A549 (cell line): ENCODE measurements at regions not wholly inside any gene's neighbourhood (a gene's known extent, or its start where the extent isn't known, plus 50 kb on each side); places are given as distances from the start of the nearest gene placed in this dataset.

Experiments
- ATAC-seq, 2 experiments: fragments of 200-7000 bp in 1 of 2; fragments of >200 bp in 1 of 2; cut with Nextera tagmentation in 1 of 2; cut with Tn5 transposase in 1 of 2; 3 replicates each; pipeline versions ENCODE4 v1.8.0 to v1.9.1; 2018 to 2020; ENCODE audit warnings: mild to moderate bottlenecking in 1 of 2, moderate library complexity in 1 of 2
- CTCF ChIA-PET: fragments of 300-600 bp; sonication (Branson Sonifier 250); formaldehyde crosslinking; extraction: SDS; loops from one replicate; lab custom pipeline; 2021; ENCODE audit warnings: antibody characterized with exemption, inconsistent platforms; lab: Yijun Ruan, JAX
- POLR2A ChIA-PET: fragments of 350-600 bp; formaldehyde crosslinking; extraction: SDS; loops from one replicate; lab custom pipeline; 2021; ENCODE audit warnings: antibody characterized with exemption, inconsistent platforms; lab: Yijun Ruan, JAX
- DNase-seq, 2 experiments: peaks; one replicate each; pipeline versions ENCODE4 v3.0.0 to v3.0.0-alpha.2; 2011 to 2016; ENCODE audit warnings: low read depth in 1 of 2, low spot score in 1 of 2
- FAIRE-seq: peaks from 2 replicates; lab custom pipeline; 2011; peaks lifted over from hg19 to GRCh38; lab: Jason Lieb, UNC
- H3K27ac ChIP-seq, 2 experiments: fragments of >200 bp; sonication (Bioruptor Twin); formaldehyde crosslinking; 3 replicates each; pipeline ENCODE4 v1.5.1; 2016 to 2017
- H3K4me1 ChIP-seq: fragments of >200 bp; sonication (Bioruptor Twin); formaldehyde crosslinking; 3 replicates; pipeline ENCODE4 v1.6.1; 2016
- H3K4me2 ChIP-seq: fragments of >200 bp; sonication (Bioruptor Twin); formaldehyde crosslinking; 3 replicates; pipeline ENCODE4 v1.6.1; 2016
- H3K4me3 ChIP-seq: fragments of >200 bp; sonication (Bioruptor Twin); formaldehyde crosslinking; 3 replicates; pipeline ENCODE4 v1.5.1; 2016
- H3K9me3 ChIP-seq: fragments of >200 bp; sonication (Bioruptor Twin); formaldehyde crosslinking; 3 replicates; pipeline ENCODE4 v1.6.1; 2016
- CBX8 ChIP-seq: fragments of 200-600 bp; sonication (generic); IDR thresholded peaks from 2 replicates; pipeline ENCODE4 v1.6.1; 2016
- CEBPB ChIP-seq, 2 experiments: fragments of >200 bp in 1 of 2; sonication (Bioruptor Twin) in 1 of 2; formaldehyde crosslinking in 1 of 2; IDR thresholded peaks; 2 replicates each; pipeline ENCODE4 v1.6.1; 2012 to 2016
- CHD2 ChIP-seq: fragments of 150-350 bp; IDR thresholded peaks from 2 replicates; pipeline ENCODE4 v1.6.1; 2014; ENCODE audit warnings: low read length; ENCODE audit not compliant: partially characterized antibody
- CTCF ChIP-seq: fragments of >200 bp; sonication (Bioruptor Twin); formaldehyde crosslinking; IDR thresholded peaks from 3 replicates; pipeline ENCODE4 v1.5.1; 2016
- EHF ChIP-seq: fragments of 250-450 bp; sonication (Bioruptor Pico); IDR thresholded peaks from 2 replicates; pipeline ENCODE4 v1.5.0; 2020; ENCODE audit warnings: mild to moderate bottlenecking
- ESRRA ChIP-seq: fragments of 150-350 bp; IDR thresholded peaks from 2 replicates; pipeline ENCODE4 v1.6.1; 2014; ENCODE audit warnings: mild to moderate bottlenecking, low read length, borderline replicate concordance
- FOSB ChIP-seq: fragments of 250-450 bp; sonication (Bioruptor Pico); IDR thresholded peaks from 2 replicates; pipeline ENCODE4 v1.5.0; 2020; ENCODE audit warnings: mild to moderate bottlenecking, moderate library complexity
- HDAC2 ChIP-seq: fragments of 200-600 bp; sonication (generic); IDR thresholded peaks from 2 replicates; pipeline ENCODE4 v1.6.1; 2016
- HEYL ChIP-seq: fragments of 250-450 bp; sonication (Bioruptor Pico); IDR thresholded peaks from 2 replicates; pipeline ENCODE4 v1.8.0; 2021; ENCODE audit warnings: mild to moderate bottlenecking, moderate library complexity
- HOXA7 ChIP-seq: fragments of 250-450 bp; sonication (Bioruptor Pico); IDR thresholded peaks from 2 replicates; pipeline ENCODE4 v1.5.0; 2020; ENCODE audit warnings: mild to moderate bottlenecking, moderate library complexity
- HOXB13 ChIP-seq: fragments of 250-450 bp; sonication (Bioruptor Pico); IDR thresholded peaks from 2 replicates; pipeline ENCODE4 v1.5.0; 2020; ENCODE audit warnings: low read depth, mild to moderate bottlenecking, moderate library complexity
- HOXB5 ChIP-seq: fragments of 250-450 bp; sonication (Bioruptor Pico); IDR thresholded peaks from 2 replicates; pipeline ENCODE4 v1.5.0; 2020; ENCODE audit warnings: mild to moderate bottlenecking, moderate library complexity
- MAFK ChIP-seq: fragments of 450-650 bp; IDR thresholded peaks from 2 replicates; pipeline ENCODE4 v1.6.1; 2014; ENCODE audit not compliant: partially characterized antibody
- NPAS2 ChIP-seq: fragments of 250-450 bp; sonication (Bioruptor Pico); IDR thresholded peaks from 2 replicates; pipeline ENCODE4 v1.8.0; 2022; ENCODE audit warnings: mild to moderate bottlenecking, moderate library complexity, borderline replicate concordance
- PHF8 ChIP-seq: fragments of 200-600 bp; sonication (generic); IDR thresholded peaks from 2 replicates; pipeline ENCODE4 v1.6.1; 2016; ENCODE audit warnings: low read depth, mild to moderate bottlenecking, antibody characterized with exemption, moderate library complexity, borderline replicate concordance
- POLR2AphosphoS2 ChIP-seq: conservative IDR thresholded peaks from 2 replicates; pipeline ENCODE4 v1.6.1; 2012; ENCODE audit warnings: low read length, improper control_type of control experiment, inconsistent platforms
- RARB ChIP-seq: fragments of 250-450 bp; sonication (Bioruptor Pico); IDR thresholded peaks from 2 replicates; pipeline ENCODE4 v1.8.0; 2021; ENCODE audit warnings: mild to moderate bottlenecking, moderate library complexity
- SMC3 ChIP-seq: fragments of >200 bp; sonication (Bioruptor Twin); formaldehyde crosslinking; IDR thresholded peaks from 3 replicates; pipeline ENCODE4 v1.6.1; 2018; ENCODE audit warnings: inconsistent platforms
- TFCP2L1 ChIP-seq: fragments of 250-450 bp; sonication (Bioruptor Pico); IDR thresholded peaks from 2 replicates; pipeline ENCODE4 v1.5.0; 2021; ENCODE audit warnings: mild to moderate bottlenecking
- WGBS: methylation state at CpG from one replicate; pipeline ENCODE4 v1.1.6; 2017; ENCODE audit errors: missing lambda C conversion rate; 5-methylcytosine and 5-hydroxymethylcytosine counted together
- TF ChIP-seq, protein P1 (sequence below): fragments of >200 bp; sonication (Bioruptor Twin); formaldehyde crosslinking; IDR thresholded peaks from 2 replicates; pipeline ENCODE4 v1.6.1; 2016

DNA sequence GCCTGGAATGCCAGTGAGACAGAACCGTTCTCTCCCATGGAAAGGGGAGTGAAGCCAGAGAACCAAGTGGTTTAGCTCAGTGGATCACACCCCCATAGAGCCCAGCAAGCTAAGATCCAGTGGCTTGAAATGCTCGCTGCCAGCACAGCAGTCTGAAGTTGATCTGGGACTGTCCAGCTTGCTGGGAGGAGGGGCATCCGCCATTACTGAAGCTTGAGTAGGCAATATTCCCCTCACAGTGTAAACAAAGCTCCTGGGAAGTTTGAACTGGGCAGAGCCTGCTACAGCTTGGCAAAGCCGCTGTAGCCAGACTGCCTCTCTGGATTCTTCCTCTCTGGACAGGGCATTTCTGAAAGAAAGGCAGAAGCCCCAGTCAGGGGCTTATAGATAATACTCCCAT lies 374.3 kb upstream of the DCN start:
- no peak overlapping the region for H3K27ac ChIP-seq
- DNase-seq (no peak), ATAC-seq (no peak), FAIRE-seq (no peak)
- ChIA-PET POLR2A (no interaction called here), CTCF (interaction anchor here (1.8 kb wide), 1 partner anchor 21 kb away, joined by 5 read pairs; no protein-coding TSS in a partner anchor)
- TF ChIP-seq POLR2AphosphoS2 (no peak), CBX8 (no peak), EHF (CRISPR knock-in tag) (no peak), MAFK (no peak), HEYL (no peak), SMC3 (no peak), HOXB13 (CRISPR knock-in tag) (no peak), HDAC2 (no peak), HOXA7 (CRISPR knock-in tag) (no peak), CHD2 (no peak), CTCF (no peak)
- 37% methylated on average over 4 of the region's 4 CpGs for WGBS
- H3K4me2 ChIP-seq, result no peak overlapping the region
- no peaks in the 10 kb centered on the region; the same call in 2 of the 3 replicates for H3K9me3 ChIP-seq
- H3K4me1 ChIP-seq, result no peaks in the 10 kb centered on the region
- H3K4me3 ChIP-seq, result no peak overlapping the region

- Histone ChIP-seq H3K27ac (no peak overlapping the region), H3K4me1 (no peaks in the 10 kb centered on the region), H3K9me3 (no peaks in the 10 kb centered on the region; the same call in 2 of the 3 replicates), H3K4me2 (no peak overlapping the region), H3K4me3 (no peak overlapping the region)
- no peak for ATAC-seq
- no peak for DNase-seq
- 52% methylated on average over 7 of the region's 7 CpGs for WGBS
- no peak for FAIRE-seq
- POLR2A ChIA-PET, result no interaction called here
- CTCF ChIA-PET, result interaction anchor here (1.8 kb wide), 1 partner anchor 22 kb away, joined by 5 read pairs; no protein-coding TSS in a partner anchor
- TF ChIP-seq CBX8 (no peak), FOSB (no peak)
- TF ChIP-seq, protein P1, sequence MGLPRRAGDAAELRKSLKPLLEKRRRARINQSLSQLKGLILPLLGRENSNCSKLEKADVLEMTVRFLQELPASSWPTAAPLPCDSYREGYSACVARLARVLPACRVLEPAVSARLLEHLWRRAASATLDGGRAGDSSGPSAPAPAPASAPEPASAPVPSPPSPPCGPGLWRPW, result no peak
Measured at GRCh38 chr12:91555436-91556415, 373.1 kb upstream of the DCN start.

DNA sequence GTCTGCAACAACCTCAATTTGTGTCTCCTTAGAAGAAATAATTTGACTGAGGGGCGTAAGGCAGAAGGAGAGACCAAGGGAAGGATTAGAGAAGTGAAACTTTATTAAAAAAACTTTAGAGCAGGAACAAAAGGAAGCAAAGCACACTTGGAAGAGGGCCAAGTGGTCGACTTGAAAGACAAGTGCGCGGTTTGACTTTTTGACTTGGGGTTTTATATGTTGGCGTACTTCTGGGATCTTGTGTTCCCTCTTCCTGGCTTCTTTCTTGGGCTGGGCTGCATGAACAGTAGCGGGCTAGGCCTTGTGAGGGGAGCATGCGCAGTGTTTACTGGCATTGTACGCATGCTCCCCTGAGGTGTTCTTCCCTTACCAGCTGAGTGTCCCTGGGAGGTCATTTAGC lies 369.3 kb upstream of the DCN start:
- ChIA-PET CTCF (no interaction called here), POLR2A (no interaction called here)
- ATAC-seq, result no peak
- H3K4me2 ChIP-seq, result no peak overlapping the region
- no peaks in the 10 kb centered on the region for H3K9me3 ChIP-seq
- no peak overlapping the region for H3K27ac ChIP-seq
- TF ChIP-seq TFCP2L1 (CRISPR knock-in tag) (no peak), HOXB5 (CRISPR knock-in tag) (no peak), PHF8 (no peak)
- no peak for DNase-seq
- no peak overlapping the region for H3K4me3 ChIP-seq
- no peaks in the 10 kb centered on the region for H3K4me1 ChIP-seq
- no peak for FAIRE-seq
- WGBS, result 75% methylated on average over 8 of the region's 8 CpGs

- no peak overlapping the region for H3K27ac ChIP-seq
- DNase-seq (no peak), ATAC-seq (no peak), FAIRE-seq (no peak)
- H3K4me1 ChIP-seq, result no peaks in the 10 kb centered on the region
- POLR2A ChIA-PET, result no interaction called here
- TF ChIP-seq NPAS2 (CRISPR knock-in tag), result no peak
- no peak for TF ChIP-seq PHF8
- TF ChIP-seq, protein P1, result no peak
- TF ChIP-seq RARB (CRISPR knock-in tag), result no peak
- no peak for TF ChIP-seq HEYL
- no peak for TF ChIP-seq ESRRA
- no peak for TF ChIP-seq CEBPB (IDR thresholded peaks at IDR 0.05)
- CTCF ChIA-PET, result no interaction called here
- H3K4me3 ChIP-seq, result no peak overlapping the region
- H3K9me3 ChIP-seq, result no peaks in the 10 kb centered on the region
- WGBS, result 86% methylated on average over 1 of the region's 1 CpG
- no peak overlapping the region for H3K4me2 ChIP-seq
Measured at GRCh38 chr12:91551242-91551641, 368.6 kb upstream of the DCN start.
